Kidney (tissue), 13 donors: ENCODE measurements at regions not wholly inside any gene's neighbourhood (a gene's known extent, or its start where the extent isn't known, plus 50 kb on each side); places are given as distances from the start of the nearest gene placed in this dataset.

ENCODE experiments used
- DNase-seq, 5 donors: peaks; one replicate each; pipeline ENCODE4 v3.0.0-alpha.2; 2013 to 2020
- FAIRE-seq: peaks from 2 replicates; lab custom pipeline; 2012; peaks lifted over from hg19 to GRCh38; lab: Jason Lieb, UNC
- H3K27ac ChIP-seq, 2 donors: one replicate each; pipeline ENCODE4 v1.7.0; 2013; ENCODE audit warnings: low read depth in 2 of 2, low read length in 2 of 2, inconsistent platforms in 1 of 2
- H3K27me3 ChIP-seq: one replicate; pipeline ENCODE4 v1.7.1; 2013; ENCODE audit warnings: low read length, inconsistent platforms; ENCODE audit not compliant: control insufficient read depth, insufficient read depth
- H3K36me3 ChIP-seq, 3 donors: one replicate each; pipeline versions ENCODE4 v1.7.0 to v1.7.1; 2013; ENCODE audit warnings: low read length in 3 of 3, control low read depth in 1 of 3, inconsistent platforms in 1 of 3; ENCODE audit not compliant: insufficient read depth in 3 of 3, control insufficient read depth in 2 of 3
- H3K4me1 ChIP-seq, 3 donors: one replicate each; pipeline versions ENCODE4 v1.7.0 to v1.7.1; 2013; ENCODE audit warnings: low read length in 3 of 3, inconsistent platforms in 1 of 3, low read depth in 1 of 3; ENCODE audit not compliant: control insufficient read depth in 2 of 3, insufficient read depth in 2 of 3
- H3K4me3 ChIP-seq, 3 donors: one replicate each; pipeline versions ENCODE4 v1.7.0 to v1.8.1; 2013; ENCODE audit warnings: low read length in 3 of 3, control low read depth in 1 of 3, inconsistent platforms in 1 of 3
- H3K9ac ChIP-seq, 3 donors: one replicate each; pipeline versions ENCODE4 v1.7.0 to v1.7.1; 2013; ENCODE audit warnings: low read length in 3 of 3, control low read depth in 1 of 3, inconsistent platforms in 1 of 3
- H3K9me3 ChIP-seq, 3 donors: one replicate each; pipeline versions ENCODE4 v1.7.0 to v1.7.1; 2013; ENCODE audit warnings: low read length in 3 of 3, control low read depth in 1 of 3, inconsistent platforms in 1 of 3; ENCODE audit not compliant: control insufficient read depth in 2 of 3, insufficient read depth in 1 of 3
- intact Hi-C: fragments of 100-400 bp; cut with DNase I; formaldehyde crosslinking; loops from one replicate; pipeline ENCODE4 v1.11.1; 2022
- TF ChIP-seq, protein P1 (sequence below): IDR thresholded peaks from 3 replicates; pipeline ENCODE4 v1.5.1; 2012; ENCODE audit warnings: mild to moderate bottlenecking, moderate library complexity, borderline replicate concordance; ENCODE audit not compliant: insufficient read depth; ENCODE audit errors: extremely low read depth
- donor health status: control.
- donor health status: control.
- donor health status: control.
- donor health status: control.
- donor health status: control.
- donor health status: DM: yes; HTN: yes; CAD: no.
- donor health status: Normal renal cell carcinoma (clear cell type).

GRCh38 chr10:29176845-29177832 lies 111.7 kb upstream of the LYZL1 start:
- no peak overlapping the region for H3K27ac ChIP-seq
- TF ChIP-seq, protein P1, sequence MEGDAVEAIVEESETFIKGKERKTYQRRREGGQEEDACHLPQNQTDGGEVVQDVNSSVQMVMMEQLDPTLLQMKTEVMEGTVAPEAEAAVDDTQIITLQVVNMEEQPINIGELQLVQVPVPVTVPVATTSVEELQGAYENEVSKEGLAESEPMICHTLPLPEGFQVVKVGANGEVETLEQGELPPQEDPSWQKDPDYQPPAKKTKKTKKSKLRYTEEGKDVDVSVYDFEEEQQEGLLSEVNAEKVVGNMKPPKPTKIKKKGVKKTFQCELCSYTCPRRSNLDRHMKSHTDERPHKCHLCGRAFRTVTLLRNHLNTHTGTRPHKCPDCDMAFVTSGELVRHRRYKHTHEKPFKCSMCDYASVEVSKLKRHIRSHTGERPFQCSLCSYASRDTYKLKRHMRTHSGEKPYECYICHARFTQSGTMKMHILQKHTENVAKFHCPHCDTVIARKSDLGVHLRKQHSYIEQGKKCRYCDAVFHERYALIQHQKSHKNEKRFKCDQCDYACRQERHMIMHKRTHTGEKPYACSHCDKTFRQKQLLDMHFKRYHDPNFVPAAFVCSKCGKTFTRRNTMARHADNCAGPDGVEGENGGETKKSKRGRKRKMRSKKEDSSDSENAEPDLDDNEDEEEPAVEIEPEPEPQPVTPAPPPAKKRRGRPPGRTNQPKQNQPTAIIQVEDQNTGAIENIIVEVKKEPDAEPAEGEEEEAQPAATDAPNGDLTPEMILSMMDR, result no peak
- no peaks in the 10 kb centered on the region for H3K27me3 ChIP-seq
- H3K36me3 ChIP-seq, result no peaks in the 10 kb centered on the region
- no peak for FAIRE-seq
- H3K4me1 ChIP-seq, result no peaks in the 10 kb centered on the region
- no peak for DNase-seq
- H3K9ac ChIP-seq, result no peak overlapping the region
- no peaks in the 10 kb centered on the region for H3K9me3 ChIP-seq
- H3K4me3 ChIP-seq, result no peak overlapping the region
- intact Hi-C loops, result no loop called here

DNA sequence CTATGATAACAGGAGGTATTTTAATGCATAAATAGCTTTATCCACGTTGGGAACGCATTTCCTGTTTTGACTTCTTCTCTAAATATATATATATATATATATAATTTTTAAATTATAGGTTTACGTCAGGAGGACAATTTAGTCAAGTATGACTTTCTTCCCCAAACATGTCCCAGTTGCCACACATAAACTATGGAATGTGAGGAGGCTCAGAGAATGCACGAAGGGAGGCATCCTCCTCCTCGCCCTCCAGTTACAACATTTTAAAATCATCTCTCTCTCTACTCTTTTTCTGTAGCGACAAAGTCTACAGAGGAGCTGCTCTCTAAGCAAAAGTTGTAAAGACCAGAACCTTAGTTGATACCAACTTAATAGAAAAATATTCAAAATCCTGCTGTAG lies 106.9 kb upstream of the LYZL1 start:
- Histone ChIP-seq H3K4me1 (no peaks in the 10 kb centered on the region), H3K27ac (no peak overlapping the region), H3K9ac (no peak overlapping the region), H3K9me3 (no peaks in the 10 kb centered on the region), H3K27me3 (no peaks in the 10 kb centered on the region), H3K4me3 (no peak overlapping the region), H3K36me3 (no peaks in the 10 kb centered on the region)
- intact Hi-C loops, result no loop called here
- FAIRE-seq (no peak), DNase-seq (peak in 2 of 5 donors; percentile 17 to 22)
- TF ChIP-seq, protein P1, result no peak

- TF ChIP-seq, protein P1, result no peak
- no peaks in the 10 kb centered on the region for H3K9me3 ChIP-seq
- intact Hi-C loops, result no loop called here
- no peaks in the 10 kb centered on the region for H3K36me3 ChIP-seq
- FAIRE-seq (no peak), DNase-seq (no peak)
- H3K27me3 ChIP-seq, result no peaks in the 10 kb centered on the region
- H3K4me1 ChIP-seq, result no peaks in the 10 kb centered on the region
- H3K9ac ChIP-seq, result no peak overlapping the region
- no peak overlapping the region for H3K27ac ChIP-seq
- no peak overlapping the region for H3K4me3 ChIP-seq
Observed at GRCh38 chr10:29183301-29183945, 105.4 kb upstream of the LYZL1 start.
